ENCODE measurements at regions not wholly inside any gene's neighbourhood (a gene's known extent, or its start where the extent isn't known, plus 50 kb on each side); places are given as distances from the start of the nearest gene placed in this dataset.

- DNase-seq = no peak
Observed at GRCh38 chr15:88312941-88313579, 56.5 kb upstream of the NTRK3 start.

- DNase-seq = no peak
Observed at GRCh38 chr15:88309363-88309762, 52.8 kb upstream of the NTRK3 start.

- no peak for DNase-seq
Observed at GRCh38 chr15:88307344-88307743, 50.8 kb upstream of the NTRK3 start.
